ENCODE measurements at regions not wholly inside any gene's neighbourhood (a gene's known extent, or its start where the extent isn't known, plus 50 kb on each side); places are given as distances from the start of the nearest gene placed in this dataset.

DNA sequence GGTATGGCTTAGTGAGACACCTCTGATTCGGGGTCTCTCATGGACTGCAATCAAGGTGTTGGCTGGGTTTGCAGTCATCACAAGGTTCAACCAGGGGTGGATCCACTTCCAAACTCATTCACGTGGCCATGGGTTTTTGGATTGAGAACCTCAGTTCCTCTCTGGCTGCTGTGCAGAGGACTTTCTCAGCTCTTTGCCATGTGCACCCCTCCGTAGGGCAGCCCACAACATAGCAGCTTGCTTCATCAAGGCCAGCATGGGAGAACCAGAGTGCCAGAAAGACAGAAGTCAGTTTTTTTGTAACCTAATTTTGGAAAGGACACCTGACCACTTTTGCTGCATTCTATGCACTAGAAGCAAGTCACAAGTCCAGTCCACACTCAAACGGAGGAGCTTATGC is 154.9 kb downstream of the PJA1 start:
- Histone ChIP-seq H3K36me3 (no peaks in the 10 kb centered on the region), H3K4me3 (no peak overlapping the region), H3K27me3 (no peaks in the 10 kb centered on the region), H3K27ac (no peak overlapping the region), H3K4me1 (no peaks in the 10 kb centered on the region), H3K9me3 (no peaks in the 10 kb centered on the region)
- intact Hi-C loops (cut with DNase I): no loop called here
- 89 to 91% methylated on average over 4 of the region's 4 CpGs for WGBS, 2 donors
- no peak for DNase-seq
- no peak for TF ChIP-seq CTCF (IDR thresholded peaks at IDR 0.05)
- no peak for TF ChIP-seq POLR2A (IDR thresholded peaks at IDR 0.05)
- TF ChIP-seq EP300 (IDR thresholded peaks at IDR 0.05): no peak
- TF ChIP-seq POLR2AphosphoS5 (IDR thresholded peaks at IDR 0.05): no peak

- DNase-seq: no peak
- TF ChIP-seq POLR2AphosphoS5 (IDR thresholded peaks at IDR 0.05): no peak
- no peak for TF ChIP-seq POLR2A (IDR thresholded peaks at IDR 0.05)
- TF ChIP-seq CTCF (IDR thresholded peaks at IDR 0.05): no peak
- Histone ChIP-seq H3K27me3 (no peaks in the 10 kb centered on the region), H3K9me3 (no peaks in the 10 kb centered on the region), H3K4me3 (no peak overlapping the region), H3K27ac (no peak overlapping the region), H3K4me1 (peaks cover 0 to 20% (median 15%) of the 10 kb centered on the region in 4 donors), H3K36me3 (no peaks in the 10 kb centered on the region)
- 50 to 83% methylated on average over 4 of the region's 4 CpGs for WGBS, 2 donors
- intact Hi-C loops (cut with DNase I): no loop called here
Observed at GRCh38 chrX:69000877-69001276, 164.4 kb downstream of the PJA1 start.

DNA sequence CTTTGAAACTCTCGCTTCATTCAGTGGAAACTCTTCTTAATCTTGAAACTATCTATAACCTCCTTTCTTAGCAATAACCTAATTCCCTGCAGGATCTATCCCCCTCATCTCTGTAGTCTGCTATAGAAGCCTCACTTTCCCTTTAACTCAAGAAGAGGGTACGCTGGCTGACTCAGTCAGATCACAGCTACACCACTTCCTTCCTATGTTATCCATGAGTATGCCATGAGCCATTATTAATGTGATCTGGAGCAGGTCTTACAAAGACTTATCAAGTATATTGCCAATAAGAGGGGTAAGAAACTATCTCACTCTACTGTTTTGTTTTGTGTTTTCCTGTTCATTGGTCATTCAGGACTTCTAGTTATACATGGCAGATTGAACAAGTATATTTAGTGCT is 165.3 kb downstream of the PJA1 start:
- Histone ChIP-seq H3K27ac (no peak overlapping the region), H3K9me3 (no peaks in the 10 kb centered on the region), H3K36me3 (no peaks in the 10 kb centered on the region), H3K4me1 (peaks cover 0 to 27% (median 23%) of the 10 kb centered on the region in 4 donors), H3K4me3 (no peak overlapping the region), H3K27me3 (no peaks in the 10 kb centered on the region)
- 84 to 93% methylated on average over 2 of the region's 2 CpGs for WGBS, 2 donors
- DNase-seq: no peak
- intact Hi-C loops (cut with DNase I): loop anchor here (10.0 kb wide), 1 partner anchor 105 kb away; no protein-coding TSS in a partner anchor
- TF ChIP-seq POLR2AphosphoS5 (IDR thresholded peaks at IDR 0.05): no peak
- no peak for TF ChIP-seq POLR2A (IDR thresholded peaks at IDR 0.05)

GRCh38 chrX:68999356-68999755 is 165.9 kb downstream of the PJA1 start:
- DNase-seq: no peak
- intact Hi-C loops (cut with DNase I): loop anchor here (10.0 kb wide), 1 partner anchor 105 kb away; no protein-coding TSS in a partner anchor
- H3K27me3 ChIP-seq: no peaks in the 10 kb centered on the region
- no peak for TF ChIP-seq EP300 (IDR thresholded peaks at IDR 0.05)
- no peak for TF ChIP-seq POLR2A (IDR thresholded peaks at IDR 0.05)
- no peak for TF ChIP-seq CTCF (IDR thresholded peaks at IDR 0.05)
- peaks cover 0 to 27% (median 23%) of the 10 kb centered on the region in 4 donors for H3K4me1 ChIP-seq
- H3K36me3 ChIP-seq: no peaks in the 10 kb centered on the region
- WGBS, 2 donors: 71 to 72% methylated on average over 4 of the region's 4 CpGs
- H3K4me3 ChIP-seq: no peak overlapping the region
- H3K27ac ChIP-seq: no peak overlapping the region
- no peaks in the 10 kb centered on the region for H3K9me3 ChIP-seq

DNA sequence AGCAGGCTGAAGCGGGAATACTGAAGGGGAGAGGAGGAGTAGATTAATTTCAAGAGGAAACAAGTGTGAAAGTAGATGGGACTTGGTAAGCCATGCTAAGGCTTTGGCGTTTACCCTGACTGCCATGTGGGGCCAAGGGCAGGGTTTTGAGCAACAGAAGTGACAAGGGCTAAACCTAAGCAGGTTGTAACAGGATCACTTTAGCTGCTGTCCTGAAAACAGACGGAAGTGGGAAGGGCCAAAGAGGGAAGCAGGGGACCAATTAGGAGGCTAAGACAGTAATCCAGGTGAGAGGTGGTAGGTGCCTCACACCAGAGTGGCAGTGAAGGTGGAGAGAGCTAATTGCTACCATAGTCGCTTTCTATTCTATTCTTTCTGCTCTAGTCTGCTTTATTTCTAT is 166.5 kb downstream of the PJA1 start:
- DNase-seq: no peak
- no peak overlapping the region for H3K4me3 ChIP-seq
- no peaks in the 10 kb centered on the region for H3K27me3 ChIP-seq
- TF ChIP-seq POLR2AphosphoS5 (IDR thresholded peaks at IDR 0.05): no peak
- no peak for TF ChIP-seq CTCF (IDR thresholded peaks at IDR 0.05)
- TF ChIP-seq POLR2A (IDR thresholded peaks at IDR 0.05): no peak
- no peak for TF ChIP-seq EP300 (IDR thresholded peaks at IDR 0.05)
- peaks cover 0 to 27% (median 23%) of the 10 kb centered on the region in 4 donors for H3K4me1 ChIP-seq
- intact Hi-C loops (cut with DNase I): loop anchor here (10.0 kb wide), 1 partner anchor 104 kb away; no protein-coding TSS in a partner anchor
- no peaks in the 10 kb centered on the region for H3K9me3 ChIP-seq
- WGBS, 2 donors: 39 to 72% methylated on average over 4 of the region's 4 CpGs
- no peak overlapping the region for H3K27ac ChIP-seq
- no peaks in the 10 kb centered on the region for H3K36me3 ChIP-seq

Measured in sigmoid colon (tissue), 6 donors.